HUES6 (cell line): ENCODE measurements at regions not wholly inside any gene's neighbourhood (a gene's known extent, or its start where the extent isn't known, plus 50 kb on each side); places are given as distances from the start of the nearest gene placed in this dataset.

Experiments used
- H3K27ac ChIP-seq: 2 replicates; pipeline ENCODE4 v1.7.0; 2013; ENCODE audit warnings: low read depth, mild to moderate bottlenecking, low read length, inconsistent platforms
- H3K27me3 ChIP-seq: 2 replicates; pipeline ENCODE4 v1.6.1; 2013; ENCODE audit warnings: low read length; ENCODE audit not compliant: control insufficient read depth, insufficient read depth
- H3K36me3 ChIP-seq: 2 replicates; pipeline ENCODE4 v1.6.1; 2013; ENCODE audit warnings: low read length; ENCODE audit not compliant: control insufficient read depth, insufficient read depth
- H3K4me1 ChIP-seq: 2 replicates; pipeline ENCODE4 v1.6.1; 2013; ENCODE audit warnings: low read length; ENCODE audit not compliant: control insufficient read depth, insufficient read depth
- H3K4me3 ChIP-seq: 2 replicates; pipeline ENCODE4 v1.5.1; 2013; ENCODE audit warnings: low read depth, low read length
- H3K9ac ChIP-seq: one replicate; pipeline ENCODE4 v1.6.1; 2013; ENCODE audit warnings: mild to moderate bottlenecking, low read length
- H3K9me3 ChIP-seq: 2 replicates; pipeline ENCODE4 v1.6.1; 2013; ENCODE audit warnings: low read depth, low read length; ENCODE audit not compliant: control insufficient read depth, insufficient read depth

GRCh38 chr5:29642601-29643000, 1550.9 kb upstream of the CDH6 start:
- H3K9ac ChIP-seq: no peak overlapping the region
- H3K4me1 ChIP-seq: no peaks in the 10 kb centered on the region
- no peak overlapping the region for H3K27ac ChIP-seq
- H3K36me3 ChIP-seq: no peaks in the 10 kb centered on the region
- no peaks in the 10 kb centered on the region for H3K27me3 ChIP-seq
- no peaks in the 10 kb centered on the region for H3K9me3 ChIP-seq
- no peak overlapping the region for H3K4me3 ChIP-seq

GRCh38 chr5:29614206-29614605, 1579.3 kb upstream of the CDH6 start:
- H3K9me3 ChIP-seq: no peaks in the 10 kb centered on the region
- H3K27ac ChIP-seq: no peak overlapping the region
- H3K27me3 ChIP-seq: no peaks in the 10 kb centered on the region
- H3K4me1 ChIP-seq: no peaks in the 10 kb centered on the region
- no peaks in the 10 kb centered on the region for H3K36me3 ChIP-seq
- H3K9ac ChIP-seq: no peak overlapping the region
- no peak overlapping the region for H3K4me3 ChIP-seq

GRCh38 chr5:29588236-29588635, 1605.2 kb upstream of the CDH6 start:
- no peaks in the 10 kb centered on the region for H3K4me1 ChIP-seq
- no peak overlapping the region for H3K4me3 ChIP-seq
- H3K9ac ChIP-seq: no peak overlapping the region
- H3K36me3 ChIP-seq: no peaks in the 10 kb centered on the region
- H3K9me3 ChIP-seq: no peaks in the 10 kb centered on the region
- H3K27ac ChIP-seq: no peak overlapping the region
- no peaks in the 10 kb centered on the region for H3K27me3 ChIP-seq

GRCh38 chr5:29587832-29588231, 1605.7 kb upstream of the CDH6 start:
- Histone ChIP-seq H3K27me3 (no peaks in the 10 kb centered on the region), H3K4me3 (no peak overlapping the region), H3K9ac (no peak overlapping the region), H3K9me3 (no peaks in the 10 kb centered on the region), H3K4me1 (no peaks in the 10 kb centered on the region), H3K36me3 (no peaks in the 10 kb centered on the region), H3K27ac (no peak overlapping the region)

GRCh38 chr5:29568028-29568427, 1625.5 kb upstream of the CDH6 start:
- H3K4me3 ChIP-seq: no peak overlapping the region
- no peak overlapping the region for H3K27ac ChIP-seq
- no peaks in the 10 kb centered on the region for H3K9me3 ChIP-seq
- no peaks in the 10 kb centered on the region for H3K36me3 ChIP-seq
- no peaks in the 10 kb centered on the region for H3K27me3 ChIP-seq
- no peak overlapping the region for H3K9ac ChIP-seq
- H3K4me1 ChIP-seq: no peaks in the 10 kb centered on the region

GRCh38 chr5:29561564-29561963, 1631.9 kb upstream of the CDH6 start:
- H3K9me3 ChIP-seq: no peaks in the 10 kb centered on the region
- H3K4me3 ChIP-seq: no peak overlapping the region
- no peak overlapping the region for H3K9ac ChIP-seq
- no peak overlapping the region for H3K27ac ChIP-seq
- no peaks in the 10 kb centered on the region for H3K27me3 ChIP-seq
- H3K4me1 ChIP-seq: no peaks in the 10 kb centered on the region
- no peaks in the 10 kb centered on the region for H3K36me3 ChIP-seq

GRCh38 chr5:29550523-29550922, 1643.0 kb upstream of the CDH6 start:
- Histone ChIP-seq H3K36me3 (no peaks in the 10 kb centered on the region), H3K9me3 (no peaks in the 10 kb centered on the region), H3K4me3 (no peak overlapping the region), H3K9ac (no peak overlapping the region), H3K27me3 (no peaks in the 10 kb centered on the region), H3K27ac (no peak overlapping the region), H3K4me1 (no peaks in the 10 kb centered on the region)

- Histone ChIP-seq H3K9me3 (no peaks in the 10 kb centered on the region), H3K4me1 (no peaks in the 10 kb centered on the region), H3K4me3 (no peak overlapping the region), H3K27ac (no peak overlapping the region), H3K27me3 (no peaks in the 10 kb centered on the region), H3K36me3 (no peaks in the 10 kb centered on the region), H3K9ac (no peak overlapping the region)
These were observed 1645.2 kb upstream of the CDH6 start for GRCh38 chr5:29548262-29548661.

GRCh38 chr5:29547236-29547865, 1646.1 kb upstream of the CDH6 start:
- H3K9ac ChIP-seq: no peak overlapping the region

GRCh38 chr5:29543501-29543900, 1650.0 kb upstream of the CDH6 start:
- no peaks in the 10 kb centered on the region for H3K36me3 ChIP-seq
- no peaks in the 10 kb centered on the region for H3K4me1 ChIP-seq
- peaks cover 6% of the 10 kb centered on the region; the same call in 1 of the 2 replicates for H3K9me3 ChIP-seq

More at GRCh38 chr5:29547236-29547865, 1646.1 kb upstream of the CDH6 start:
- H3K27ac ChIP-seq: no peak overlapping the region
- H3K36me3 ChIP-seq: no peaks in the 10 kb centered on the region
- H3K9me3 ChIP-seq: no peaks in the 10 kb centered on the region
- H3K4me1 ChIP-seq: no peaks in the 10 kb centered on the region
- no peaks in the 10 kb centered on the region for H3K27me3 ChIP-seq
- no peak overlapping the region for H3K4me3 ChIP-seq

GRCh38 chr5:29524227-29524626, 1669.3 kb upstream of the CDH6 start:
- Histone ChIP-seq H3K9me3 (no peaks in the 10 kb centered on the region), H3K27me3 (no peaks in the 10 kb centered on the region), H3K4me1 (peaks cover 5% of the 10 kb centered on the region; the same call in 1 of the 2 replicates), H3K36me3 (no peaks in the 10 kb centered on the region), H3K9ac (no peak overlapping the region), H3K4me3 (no peak overlapping the region), H3K27ac (peak overlapping the region; percentile 86)

More at GRCh38 chr5:29543501-29543900, 1650.0 kb upstream of the CDH6 start:
- H3K9ac ChIP-seq: no peak overlapping the region
- no peaks in the 10 kb centered on the region for H3K27me3 ChIP-seq
- H3K27ac ChIP-seq: no peak overlapping the region
- no peak overlapping the region for H3K4me3 ChIP-seq
